Fibroblast of villous mesenchyme (primary cell): ENCODE measurements at regions not wholly inside any gene's neighbourhood (a gene's known extent, or its start where the extent isn't known, plus 50 kb on each side); places are given as distances from the start of the nearest gene placed in this dataset.

Source experiments
- DNase-seq: peaks from one replicate; pipeline ENCODE4 v3.0.0-alpha.2; 2010; ENCODE audit warnings: low read depth
- H3K4me3 ChIP-seq: 2 replicates; pipeline ENCODE4 v1.5.1; 2011; ENCODE audit warnings: low read depth, mild to moderate bottlenecking, low read length
- TF ChIP-seq, protein P1 (sequence below): IDR thresholded peaks from 2 replicates; pipeline ENCODE4 v1.5.1; 2012; ENCODE audit warnings: low read depth, mild to moderate bottlenecking, low read length; ENCODE audit not compliant: insufficient read depth

GRCh38 chr5:8350644-8351339, 481.8 kb downstream of the MTRR start:
- DNase-seq, result no peak
- TF ChIP-seq, protein P1, sequence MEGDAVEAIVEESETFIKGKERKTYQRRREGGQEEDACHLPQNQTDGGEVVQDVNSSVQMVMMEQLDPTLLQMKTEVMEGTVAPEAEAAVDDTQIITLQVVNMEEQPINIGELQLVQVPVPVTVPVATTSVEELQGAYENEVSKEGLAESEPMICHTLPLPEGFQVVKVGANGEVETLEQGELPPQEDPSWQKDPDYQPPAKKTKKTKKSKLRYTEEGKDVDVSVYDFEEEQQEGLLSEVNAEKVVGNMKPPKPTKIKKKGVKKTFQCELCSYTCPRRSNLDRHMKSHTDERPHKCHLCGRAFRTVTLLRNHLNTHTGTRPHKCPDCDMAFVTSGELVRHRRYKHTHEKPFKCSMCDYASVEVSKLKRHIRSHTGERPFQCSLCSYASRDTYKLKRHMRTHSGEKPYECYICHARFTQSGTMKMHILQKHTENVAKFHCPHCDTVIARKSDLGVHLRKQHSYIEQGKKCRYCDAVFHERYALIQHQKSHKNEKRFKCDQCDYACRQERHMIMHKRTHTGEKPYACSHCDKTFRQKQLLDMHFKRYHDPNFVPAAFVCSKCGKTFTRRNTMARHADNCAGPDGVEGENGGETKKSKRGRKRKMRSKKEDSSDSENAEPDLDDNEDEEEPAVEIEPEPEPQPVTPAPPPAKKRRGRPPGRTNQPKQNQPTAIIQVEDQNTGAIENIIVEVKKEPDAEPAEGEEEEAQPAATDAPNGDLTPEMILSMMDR, result no peak
- no peak overlapping the region for H3K4me3 ChIP-seq

- no peak overlapping the region for H3K4me3 ChIP-seq
- TF ChIP-seq, protein P1, result no peak
- DNase-seq, result no peak
Observed at GRCh38 chr5:8355981-8356380, 487.0 kb downstream of the MTRR start.

- TF ChIP-seq, protein P1, result no peak
- no peak for DNase-seq
- H3K4me3 ChIP-seq, result no peak overlapping the region
Observed at GRCh38 chr5:8360012-8360411, 491.1 kb downstream of the MTRR start.

- H3K4me3 ChIP-seq, result no peak overlapping the region
- TF ChIP-seq, protein P1, result no peak
- no peak for DNase-seq
Observed at GRCh38 chr5:8362495-8362894, 493.5 kb downstream of the MTRR start.

- no peak for DNase-seq
- no peak overlapping the region for H3K4me3 ChIP-seq
- TF ChIP-seq, protein P1, result no peak
Observed at GRCh38 chr5:8363138-8363537, 494.2 kb downstream of the MTRR start.

DNA sequence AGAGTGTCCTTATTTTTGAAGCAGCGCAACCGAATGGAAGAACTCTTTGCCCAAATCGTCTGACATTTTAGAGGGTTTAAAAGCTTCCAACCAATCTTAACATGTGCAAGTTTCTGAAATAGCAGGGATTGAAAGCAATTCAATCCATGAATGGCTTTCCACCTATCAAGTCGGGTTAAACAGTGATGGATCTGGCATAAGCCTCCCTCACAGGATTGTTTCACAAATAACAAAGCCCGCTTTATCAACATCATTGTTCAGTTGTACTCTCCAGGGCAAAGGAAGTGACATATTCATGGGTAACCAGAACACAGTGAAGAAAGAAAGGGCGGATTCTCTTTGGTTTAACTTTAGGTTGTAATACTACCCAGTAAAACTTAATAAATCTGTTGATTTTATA, 497.3 kb downstream of the MTRR start:
- H3K4me3 ChIP-seq, result no peak overlapping the region
- DNase-seq, result no peak
- TF ChIP-seq, protein P1, result no peak

DNA sequence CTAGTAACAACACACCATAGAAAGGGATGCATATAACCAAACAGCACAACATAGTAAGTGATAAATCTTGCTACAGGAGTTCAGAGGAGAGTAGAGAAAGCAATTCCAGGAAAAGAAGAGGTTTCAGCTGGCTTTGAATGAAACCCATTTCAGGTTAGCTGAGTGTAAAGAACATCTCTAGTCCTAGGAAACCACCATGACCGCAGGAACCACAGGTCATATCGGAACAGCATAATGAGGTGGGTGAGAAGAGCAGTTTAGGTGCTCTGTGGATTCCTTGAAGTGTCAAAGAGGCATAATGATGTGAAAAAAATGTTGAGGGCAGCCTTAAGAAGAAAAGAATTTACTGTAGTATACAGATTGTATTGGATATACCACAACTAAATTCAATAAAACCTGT, 507.5 kb downstream of the MTRR start:
- TF ChIP-seq, protein P1, result no peak
- DNase-seq, result no peak

More for the DNA sequence above, 507.5 kb downstream of the MTRR start:
- H3K4me3 ChIP-seq, result no peak overlapping the region
